LHCN-M2 (cell line): ENCODE measurements at regions not wholly inside any gene's neighbourhood (a gene's known extent, or its start where the extent isn't known, plus 50 kb on each side); places are given as distances from the start of the nearest gene placed in this dataset.

Source experiments
- DNase-seq: peaks from one replicate; pipeline ENCODE4 v3.0.0-alpha.2; 2012; ENCODE audit warnings: low read depth

- DNase-seq, result no peak
These were observed 234.5 kb downstream of the GLRX3 start for GRCh38 chr10:130370721-130371120.

GRCh38 chr10:130371156-130371555 is 235.0 kb downstream of the GLRX3 start:
- DNase-seq, result no peak

GRCh38 chr10:130371666-130372065 is 235.5 kb downstream of the GLRX3 start:
- DNase-seq, result no peak

GRCh38 chr10:130372222-130372621 is 236.0 kb downstream of the GLRX3 start:
- DNase-seq, result no peak

GRCh38 chr10:130372866-130373265 is 236.7 kb downstream of the GLRX3 start:
- no peak for DNase-seq

- no peak for DNase-seq
These were observed 241.9 kb downstream of the GLRX3 start for GRCh38 chr10:130377986-130378540.

GRCh38 chr10:130378556-130379400 is 242.6 kb downstream of the GLRX3 start:
- no peak for DNase-seq

GRCh38 chr10:130380056-130380455 is 243.9 kb downstream of the GLRX3 start:
- DNase-seq, result no peak

GRCh38 chr10:130382031-130382430 is 245.8 kb downstream of the GLRX3 start:
- DNase-seq, result no peak

- no peak for DNase-seq
These were observed 251.9 kb downstream of the GLRX3 start for GRCh38 chr10:130387936-130388580.

- DNase-seq, result no peak
These were observed 252.6 kb downstream of the GLRX3 start for GRCh38 chr10:130388746-130389145.

GRCh38 chr10:130389906-130390305 is 253.7 kb downstream of the GLRX3 start:
- DNase-seq, result no peak

GRCh38 chr10:130392031-130392430 is 255.8 kb downstream of the GLRX3 start:
- DNase-seq, result no peak

- DNase-seq, result no peak
These were observed 257.2 kb downstream of the GLRX3 start for GRCh38 chr10:130393342-130393741.

GRCh38 chr10:130394832-130395231 is 258.6 kb downstream of the GLRX3 start:
- DNase-seq, result no peak

- no peak for DNase-seq
These were observed 259.2 kb downstream of the GLRX3 start for GRCh38 chr10:130395248-130395936.

GRCh38 chr10:130396044-130396443 is 259.9 kb downstream of the GLRX3 start:
- no peak for DNase-seq

GRCh38 chr10:130398090-130398994 is 262.2 kb downstream of the GLRX3 start:
- DNase-seq, result no peak

- DNase-seq, result no peak
These were observed 263.3 kb downstream of the GLRX3 start for GRCh38 chr10:130399425-130399950.

GRCh38 chr10:130400890-130401289 is 264.7 kb downstream of the GLRX3 start:
- no peak for DNase-seq
